Activated T-cell treated with anti-CD3 and anti-CD28 coated beads, Interleukin-2, amount 50 U/mL, for 4 hours (primary cell): ENCODE measurements at regions not wholly inside any gene's neighbourhood (a gene's known extent, or its start where the extent isn't known, plus 50 kb on each side); places are given as distances from the start of the nearest gene placed in this dataset.
"Not testable (repeated sequence)": the region's sequence is repeated elsewhere in the genome, so short reads cannot be mapped to it uniquely, and the experiment has no call there.

Experiments
- ATAC-seq, 2 donors: fragments of 200-7000 bp; cut with Tn5 transposase; one replicate each; pipeline ENCODE4 v1.10.0; 2021
- DNase-seq: peaks from one replicate; pipeline ENCODE4 v3.0.0-alpha.2; 2020
- H3K27me3 Mint-ChIP-seq: one replicate; pipeline ENCODE4 v1.8.0; 2021; ENCODE audit warnings: low read depth, mixed read lengths
- H3K36me3 Mint-ChIP-seq: one replicate; pipeline ENCODE4 v1.8.0; 2022; ENCODE audit warnings: mixed read lengths; ENCODE audit not compliant: insufficient read depth
- H3K4me1 Mint-ChIP-seq: one replicate; pipeline ENCODE4 v1.8.0; 2021; ENCODE audit warnings: low read depth, mixed read lengths
- H3K4me3 Mint-ChIP-seq: one replicate; pipeline ENCODE4 v1.8.0; 2021; ENCODE audit warnings: mild to moderate bottlenecking, moderate library complexity, mixed read lengths
- H3K9me3 Mint-ChIP-seq: one replicate; pipeline ENCODE4 v1.8.0; 2021; ENCODE audit warnings: mixed read lengths

- DNase-seq = no peak
- no peaks in the 10 kb centered on the region for H3K9me3 Mint-ChIP-seq
- no peak overlapping the region for H3K4me3 Mint-ChIP-seq
- peaks cover 2% of the 10 kb centered on the region for H3K27me3 Mint-ChIP-seq
- no peak for ATAC-seq
- peaks cover 10% of the 10 kb centered on the region for H3K4me1 Mint-ChIP-seq
- no peaks in the 10 kb centered on the region for H3K36me3 Mint-ChIP-seq
Measured at GRCh38 chr7:101744588-101744987, 72.8 kb upstream of the CUX1 start.

- DNase-seq (no peak), ATAC-seq (no peak)
- Mint-ChIP-seq H3K4me3 (no peak overlapping the region), H3K9me3 (no peaks in the 10 kb centered on the region), H3K27me3 (peaks cover 2% of the 10 kb centered on the region), H3K36me3 (no peaks in the 10 kb centered on the region), H3K4me1 (peaks cover 2% of the 10 kb centered on the region)
Measured at GRCh38 chr7:101746314-101746713, 71.1 kb upstream of the CUX1 start.

- Mint-ChIP-seq H3K27me3 (peaks cover 2% of the 10 kb centered on the region), H3K4me1 (peaks cover 1% of the 10 kb centered on the region), H3K36me3 (no peaks in the 10 kb centered on the region), H3K4me3 (no peak overlapping the region), H3K9me3 (no peaks in the 10 kb centered on the region)
- ATAC-seq (no peak), DNase-seq (no peak)
Measured at GRCh38 chr7:101747053-101747878, 70.2 kb upstream of the CUX1 start.

GRCh38 chr7:101747879-101748345, 69.5 kb upstream of the CUX1 start:
- Mint-ChIP-seq H3K9me3 (no peaks in the 10 kb centered on the region), H3K4me1 (no peaks in the 10 kb centered on the region), H3K27me3 (peaks cover 2% of the 10 kb centered on the region), H3K4me3 (no peak overlapping the region), H3K36me3 (no peaks in the 10 kb centered on the region)
- ATAC-seq (no peak), DNase-seq (no peak)

- Mint-ChIP-seq H3K9me3 (no peaks in the 10 kb centered on the region), H3K36me3 (no peaks in the 10 kb centered on the region), H3K27me3 (peaks cover 2% of the 10 kb centered on the region), H3K4me1 (peaks cover 9% of the 10 kb centered on the region), H3K4me3 (no peak overlapping the region)
- no peak for DNase-seq
- ATAC-seq = no peak
Measured at GRCh38 chr7:101749891-101750290, 67.5 kb upstream of the CUX1 start.

- ATAC-seq = no peak
- no peaks in the 10 kb centered on the region for H3K36me3 Mint-ChIP-seq
- no peak overlapping the region for H3K4me3 Mint-ChIP-seq
Measured at GRCh38 chr7:101753316-101753715, 64.1 kb upstream of the CUX1 start.

GRCh38 chr7:101754424-101755159, 62.8 kb upstream of the CUX1 start:
- H3K27me3 Mint-ChIP-seq = no peaks in the 10 kb centered on the region
- H3K36me3 Mint-ChIP-seq = no peaks in the 10 kb centered on the region
- no peak for DNase-seq
- peaks cover 9% of the 10 kb centered on the region for H3K4me1 Mint-ChIP-seq
- no peaks in the 10 kb centered on the region for H3K9me3 Mint-ChIP-seq
- peak; percentile 63 to 82 for ATAC-seq
- peak overlapping the region; percentile 78 for H3K4me3 Mint-ChIP-seq

More at GRCh38 chr7:101753316-101753715, 64.1 kb upstream of the CUX1 start:
- DNase-seq = no peak
- H3K9me3 Mint-ChIP-seq = no peaks in the 10 kb centered on the region
- peaks cover 9% of the 10 kb centered on the region for H3K4me1 Mint-ChIP-seq
- H3K27me3 Mint-ChIP-seq = peaks cover 2% of the 10 kb centered on the region

- H3K9me3 Mint-ChIP-seq = no peaks in the 10 kb centered on the region
- DNase-seq (no peak), ATAC-seq (no peak)
- no peak overlapping the region for H3K4me3 Mint-ChIP-seq
- H3K4me1 Mint-ChIP-seq = peaks cover 9% of the 10 kb centered on the region
- no peaks in the 10 kb centered on the region for H3K27me3 Mint-ChIP-seq
- no peaks in the 10 kb centered on the region for H3K36me3 Mint-ChIP-seq
Measured at GRCh38 chr7:101757879-101758278, 59.5 kb upstream of the CUX1 start.

GRCh38 chr7:101758519-101758918, 58.9 kb upstream of the CUX1 start:
- not testable (repeated sequence) for H3K36me3 Mint-ChIP-seq, H3K9me3 Mint-ChIP-seq, H3K4me1 Mint-ChIP-seq, H3K27me3 Mint-ChIP-seq, ATAC-seq, H3K4me3 Mint-ChIP-seq, DNase-seq

- ATAC-seq = no peak
- no peak overlapping the region for H3K4me3 Mint-ChIP-seq
Measured at GRCh38 chr7:101764221-101764620, 53.2 kb upstream of the CUX1 start.

GRCh38 chr7:101767544-101767943, 49.9 kb upstream of the CUX1 start:
- no peaks in the 10 kb centered on the region for H3K9me3 Mint-ChIP-seq
- no peak for DNase-seq
- H3K27me3 Mint-ChIP-seq = no peaks in the 10 kb centered on the region
- ATAC-seq = no peak
- H3K36me3 Mint-ChIP-seq = no peaks in the 10 kb centered on the region
- no peak overlapping the region for H3K4me3 Mint-ChIP-seq
- H3K4me1 Mint-ChIP-seq = no peaks in the 10 kb centered on the region

More at GRCh38 chr7:101764221-101764620, 53.2 kb upstream of the CUX1 start:
- H3K4me1 Mint-ChIP-seq = no peaks in the 10 kb centered on the region
- H3K27me3 Mint-ChIP-seq = no peaks in the 10 kb centered on the region
- H3K36me3 Mint-ChIP-seq = no peaks in the 10 kb centered on the region
- no peaks in the 10 kb centered on the region for H3K9me3 Mint-ChIP-seq
- no peak for DNase-seq
